A673 (cell line): ENCODE measurements at regions not wholly inside any gene's neighbourhood (a gene's known extent, or its start where the extent isn't known, plus 50 kb on each side); places are given as distances from the start of the nearest gene placed in this dataset.

Source experiments
- CTCF ChIP-seq: fragments of 300-800, 200-600 bp; sonication (generic); conservative IDR thresholded peaks from 2 replicates; pipeline ENCODE4 v1.5.1; 2017; ENCODE audit warnings: low read depth, mild to moderate bottlenecking, antibody characterized with exemption, low read length, moderate library complexity, mixed read lengths
- EZH2 ChIP-seq: fragments of 200-600 bp; sonication (generic); IDR thresholded peaks from 2 replicates; pipeline ENCODE4 v1.6.1; 2017; ENCODE audit warnings: borderline replicate concordance, low read depth, mild to moderate bottlenecking, mixed read lengths, antibody characterized with exemption, low read length; ENCODE audit not compliant: poor library complexity, severe bottlenecking

GRCh38 chr17:59485946-59486345, 79.5 kb upstream of the DHX40 start:
- TF ChIP-seq CTCF (no peak), EZH2 (no peak)
